Peyer's patch (tissue), 4 donors: ENCODE measurements at regions not wholly inside any gene's neighbourhood (a gene's known extent, or its start where the extent isn't known, plus 50 kb on each side); places are given as distances from the start of the nearest gene placed in this dataset.

Source experiments
- DNase-seq, 3 donors: peaks; one replicate each; pipeline ENCODE4 v3.0.0-alpha.2; 2017 to 2019
- H3K27ac ChIP-seq, 4 donors: fragments of 200-600 bp; sonication (generic); one replicate each; pipeline ENCODE4 v1.5.1; 2016 to 2019
- H3K27me3 ChIP-seq, 2 donors: fragments of 200-600 bp; sonication (generic); one replicate each; pipeline ENCODE4 v1.5.1; 2019
- H3K36me3 ChIP-seq, 3 donors: fragments of 200-600 bp; sonication (generic); one replicate each; pipeline ENCODE4 v1.5.1; 2016 to 2019
- H3K4me1 ChIP-seq, 4 donors: fragments of 200-600 bp; sonication (generic); one replicate each; pipeline ENCODE4 v1.5.1; 2016 to 2019
- H3K4me3 ChIP-seq, 4 donors: fragments of 200-600 bp; sonication (generic); 1 replicate in 3 of 4; 2 replicates in 1 of 4; pipeline ENCODE4 v1.5.1; 2016 to 2019; ENCODE audit warnings: mild to moderate bottlenecking in 1 of 4
- H3K9me3 ChIP-seq, 4 donors: fragments of 200-600 bp; sonication (generic); one replicate each; pipeline ENCODE4 v1.5.1; 2016 to 2019; ENCODE audit warnings: mild to moderate bottlenecking in 1 of 4
- CTCF ChIP-seq, 6 experiments: fragments of 450-650 bp in 4 of 6; fragments of 200-600 bp in 2 of 6; sonication (generic) in 1 of 6; IDR thresholded peaks; one replicate each; pipeline ENCODE4 v1.5.1; 2017 to 2019; ENCODE audit warnings: antibody characterized with exemption in 6 of 6, mild to moderate bottlenecking in 3 of 6, moderate library complexity in 1 of 6
- POLR2A ChIP-seq, 2 donors: fragments of 450-650 bp; IDR thresholded peaks; one replicate each; pipeline ENCODE4 v1.5.1; 2017; ENCODE audit warnings: antibody characterized with exemption in 2 of 2, mild to moderate bottlenecking in 2 of 2, moderate library complexity in 2 of 2

GRCh38 chr7:69433081-69433480 is 165.2 kb upstream of the AUTS2 start:
- H3K27me3 ChIP-seq: no peaks in the 10 kb centered on the region
- DNase-seq: no peak
- no peak overlapping the region for H3K27ac ChIP-seq
- H3K9me3 ChIP-seq: no peaks in the 10 kb centered on the region
- H3K4me3 ChIP-seq: no peak overlapping the region
- peaks cover 0 to 6% (median 0%) of the 10 kb centered on the region in 4 donors for H3K4me1 ChIP-seq
- TF ChIP-seq CTCF (IDR thresholded peaks at IDR 0.05) (no peak), POLR2A (IDR thresholded peaks at IDR 0.05) (no peak)
- no peaks in the 10 kb centered on the region for H3K36me3 ChIP-seq

GRCh38 chr7:69434398-69434815 is 163.9 kb upstream of the AUTS2 start:
- Histone ChIP-seq H3K9me3 (no peaks in the 10 kb centered on the region), H3K4me1 (peaks cover 0 to 6% (median 0%) of the 10 kb centered on the region in 4 donors), H3K4me3 (no peak overlapping the region), H3K27ac (no peak overlapping the region), H3K36me3 (no peaks in the 10 kb centered on the region), H3K27me3 (no peaks in the 10 kb centered on the region)
- DNase-seq: no peak
- TF ChIP-seq CTCF (IDR thresholded peaks at IDR 0.05) (no peak), POLR2A (IDR thresholded peaks at IDR 0.05) (no peak)

- H3K4me1 ChIP-seq: peaks cover 0 to 1% (median 0%) of the 10 kb centered on the region in 4 donors
- H3K4me3 ChIP-seq: no peak overlapping the region
- H3K27me3 ChIP-seq: no peaks in the 10 kb centered on the region
- H3K36me3 ChIP-seq: no peaks in the 10 kb centered on the region
- DNase-seq: no peak
- H3K9me3 ChIP-seq: no peaks in the 10 kb centered on the region
- no peak overlapping the region for H3K27ac ChIP-seq
- TF ChIP-seq POLR2A (IDR thresholded peaks at IDR 0.05): no peak
- no peak for TF ChIP-seq CTCF (IDR thresholded peaks at IDR 0.05)
These were observed 162.6 kb upstream of the AUTS2 start for GRCh38 chr7:69435711-69436110.

- H3K9me3 ChIP-seq: no peaks in the 10 kb centered on the region
- no peak for TF ChIP-seq POLR2A (IDR thresholded peaks at IDR 0.05)
- TF ChIP-seq CTCF (IDR thresholded peaks at IDR 0.05): no peak
- H3K4me1 ChIP-seq: no peaks in the 10 kb centered on the region
- H3K27ac ChIP-seq: no peak overlapping the region
- no peaks in the 10 kb centered on the region for H3K36me3 ChIP-seq
- H3K27me3 ChIP-seq: no peaks in the 10 kb centered on the region
- no peak overlapping the region for H3K4me3 ChIP-seq
- DNase-seq: no peak
These were observed 161.3 kb upstream of the AUTS2 start for GRCh38 chr7:69436946-69437345.

- Histone ChIP-seq H3K36me3 (no peaks in the 10 kb centered on the region), H3K4me3 (no peak overlapping the region), H3K4me1 (no peaks in the 10 kb centered on the region), H3K9me3 (no peaks in the 10 kb centered on the region), H3K27ac (no peak overlapping the region), H3K27me3 (no peaks in the 10 kb centered on the region)
- no peak for DNase-seq
- TF ChIP-seq CTCF (IDR thresholded peaks at IDR 0.05) (no peak), POLR2A (IDR thresholded peaks at IDR 0.05) (no peak)
These were observed 159.5 kb upstream of the AUTS2 start for GRCh38 chr7:69438584-69439412.
